ENCODE measurements at regions not wholly inside any gene's neighbourhood (a gene's known extent, or its start where the extent isn't known, plus 50 kb on each side); places are given as distances from the start of the nearest gene placed in this dataset.

GRCh38 chr12:91940322-91940721 is 205.3 kb downstream of the BTG1 start:
- H3K9ac ChIP-seq (ENCODE audit: low read depth in 2 of 2, low read length in 2 of 2), result no peak overlapping the region
- H3K27me3 ChIP-seq, result no peaks in the 10 kb centered on the region
- no peaks in the 10 kb centered on the region for H3K9me3 ChIP-seq
- intact Hi-C loops (cut with DNase I), result no loop called here
- H3K36me3 ChIP-seq, result no peaks in the 10 kb centered on the region
- no peak for DNase-seq
- no peaks in the 10 kb centered on the region for H3K4me1 ChIP-seq
- no peak overlapping the region for H3K4me3 ChIP-seq
- no peak overlapping the region for H3K27ac ChIP-seq
- TF ChIP-seq, protein P1, sequence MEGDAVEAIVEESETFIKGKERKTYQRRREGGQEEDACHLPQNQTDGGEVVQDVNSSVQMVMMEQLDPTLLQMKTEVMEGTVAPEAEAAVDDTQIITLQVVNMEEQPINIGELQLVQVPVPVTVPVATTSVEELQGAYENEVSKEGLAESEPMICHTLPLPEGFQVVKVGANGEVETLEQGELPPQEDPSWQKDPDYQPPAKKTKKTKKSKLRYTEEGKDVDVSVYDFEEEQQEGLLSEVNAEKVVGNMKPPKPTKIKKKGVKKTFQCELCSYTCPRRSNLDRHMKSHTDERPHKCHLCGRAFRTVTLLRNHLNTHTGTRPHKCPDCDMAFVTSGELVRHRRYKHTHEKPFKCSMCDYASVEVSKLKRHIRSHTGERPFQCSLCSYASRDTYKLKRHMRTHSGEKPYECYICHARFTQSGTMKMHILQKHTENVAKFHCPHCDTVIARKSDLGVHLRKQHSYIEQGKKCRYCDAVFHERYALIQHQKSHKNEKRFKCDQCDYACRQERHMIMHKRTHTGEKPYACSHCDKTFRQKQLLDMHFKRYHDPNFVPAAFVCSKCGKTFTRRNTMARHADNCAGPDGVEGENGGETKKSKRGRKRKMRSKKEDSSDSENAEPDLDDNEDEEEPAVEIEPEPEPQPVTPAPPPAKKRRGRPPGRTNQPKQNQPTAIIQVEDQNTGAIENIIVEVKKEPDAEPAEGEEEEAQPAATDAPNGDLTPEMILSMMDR (IDR thresholded peaks at IDR 0.05), result no peak

DNA sequence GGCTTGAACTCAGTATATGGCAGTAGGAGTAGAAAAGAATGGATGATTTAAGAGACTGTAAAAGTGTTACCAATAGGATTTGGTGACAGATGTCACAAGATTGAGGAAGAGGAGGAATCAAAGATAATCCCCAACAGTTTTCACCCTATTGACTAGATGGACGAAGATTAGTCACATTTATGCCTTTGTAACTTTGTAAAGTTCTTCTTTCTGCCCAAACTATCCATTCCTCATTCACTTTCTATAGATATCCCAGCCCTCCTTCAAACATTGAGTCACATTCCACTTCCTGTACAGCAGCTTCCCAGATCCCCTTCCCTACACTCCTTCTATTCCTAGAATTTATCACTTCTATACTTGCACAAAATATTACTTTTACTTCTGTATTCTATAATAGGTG is 207.9 kb downstream of the BTG1 start:
- H3K27me3 ChIP-seq, result no peaks in the 10 kb centered on the region
- H3K9ac ChIP-seq (ENCODE audit: low read depth in 2 of 2, low read length in 2 of 2), result no peak overlapping the region
- H3K4me3 ChIP-seq, result no peak overlapping the region
- intact Hi-C loops (cut with DNase I), result no loop called here
- no peaks in the 10 kb centered on the region for H3K36me3 ChIP-seq
- no peaks in the 10 kb centered on the region for H3K9me3 ChIP-seq
- no peak overlapping the region for H3K27ac ChIP-seq
- TF ChIP-seq, protein P1 (IDR thresholded peaks at IDR 0.05), result no peak
- DNase-seq, result no peak
- H3K4me1 ChIP-seq, result no peaks in the 10 kb centered on the region

GRCh38 chr12:91937009-91937408 is 208.6 kb downstream of the BTG1 start:
- H3K9me3 ChIP-seq, result no peaks in the 10 kb centered on the region
- H3K4me3 ChIP-seq, result no peak overlapping the region
- H3K4me1 ChIP-seq, result no peaks in the 10 kb centered on the region
- no peak for DNase-seq
- H3K27me3 ChIP-seq, result no peaks in the 10 kb centered on the region
- H3K9ac ChIP-seq (ENCODE audit: low read depth in 2 of 2, low read length in 2 of 2), result no peak overlapping the region
- TF ChIP-seq, protein P1 (IDR thresholded peaks at IDR 0.05), result no peak
- no peak overlapping the region for H3K27ac ChIP-seq
- H3K36me3 ChIP-seq, result no peaks in the 10 kb centered on the region
- intact Hi-C loops (cut with DNase I), result no loop called here

- no peaks in the 10 kb centered on the region for H3K9me3 ChIP-seq
- no peaks in the 10 kb centered on the region for H3K4me1 ChIP-seq
- no peak overlapping the region for H3K4me3 ChIP-seq
- H3K27me3 ChIP-seq, result no peaks in the 10 kb centered on the region
- TF ChIP-seq, protein P1 (IDR thresholded peaks at IDR 0.05), result no peak
- H3K9ac ChIP-seq (ENCODE audit: low read depth in 2 of 2, low read length in 2 of 2), result no peak overlapping the region
- DNase-seq, result no peak
- no peaks in the 10 kb centered on the region for H3K36me3 ChIP-seq
- H3K27ac ChIP-seq, result no peak overlapping the region
- intact Hi-C loops (cut with DNase I), result no loop called here
These were observed 210.3 kb downstream of the BTG1 start for GRCh38 chr12:91935296-91935695.

DNA sequence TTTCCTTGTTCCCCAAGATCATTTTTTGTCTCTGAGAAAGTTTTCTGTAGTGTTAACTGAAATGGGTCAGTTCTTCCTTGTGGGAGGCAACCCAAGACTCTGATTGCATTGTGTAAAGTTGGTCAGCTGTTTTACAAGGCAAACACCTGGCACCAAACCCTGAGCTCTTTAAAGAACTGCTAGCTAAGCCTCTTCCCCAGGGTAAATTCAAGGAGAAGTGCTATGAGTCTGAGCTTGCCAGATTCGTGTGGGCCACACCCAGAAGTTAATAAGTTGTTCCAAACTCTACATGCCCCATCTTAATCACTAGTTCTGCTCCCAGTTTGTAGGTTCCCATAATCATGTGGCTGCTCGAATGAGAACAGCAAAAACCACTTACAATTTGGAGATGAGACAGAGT is 214.5 kb downstream of the BTG1 start:
- DNase-seq, result peak; percentile 74
- TF ChIP-seq, protein P1 (IDR thresholded peaks at IDR 0.05), result no peak
- peak overlapping the region; percentile 5 for H3K27ac ChIP-seq
- H3K9me3 ChIP-seq, result no peaks in the 10 kb centered on the region
- H3K27me3 ChIP-seq, result no peaks in the 10 kb centered on the region
- intact Hi-C loops (cut with DNase I), result no loop called here
- no peaks in the 10 kb centered on the region for H3K36me3 ChIP-seq
- no peak overlapping the region for H3K9ac ChIP-seq (ENCODE audit: low read depth in 2 of 2, low read length in 2 of 2)
- H3K4me3 ChIP-seq, result no peak overlapping the region
- no peaks in the 10 kb centered on the region for H3K4me1 ChIP-seq

DNA sequence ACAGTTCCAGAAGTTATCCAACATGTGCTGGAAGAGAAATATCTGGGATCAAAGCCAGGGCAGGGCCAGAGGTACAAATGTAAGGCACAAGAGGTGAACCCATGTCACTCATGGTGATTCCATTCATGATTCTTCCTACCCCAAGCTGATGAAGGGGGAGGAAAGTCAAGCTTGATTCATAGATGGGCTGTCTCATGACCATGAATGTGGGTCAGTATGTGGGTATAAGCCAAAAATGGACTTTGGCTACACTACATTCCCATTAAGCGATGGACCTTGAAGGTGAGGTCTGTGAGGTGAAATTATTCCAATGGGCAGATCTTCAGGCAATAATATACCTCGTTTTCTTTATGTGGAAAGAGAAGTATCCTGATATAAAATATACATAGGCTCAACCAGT is 217.1 kb downstream of the BTG1 start:
- intact Hi-C loops (cut with DNase I), result no loop called here
- no peak overlapping the region for H3K9ac ChIP-seq (ENCODE audit: low read depth in 2 of 2, low read length in 2 of 2)
- TF ChIP-seq, protein P1 (IDR thresholded peaks at IDR 0.05), result no peak
- no peak overlapping the region for H3K27ac ChIP-seq
- no peaks in the 10 kb centered on the region for H3K4me1 ChIP-seq
- H3K4me3 ChIP-seq, result no peak overlapping the region
- no peaks in the 10 kb centered on the region for H3K9me3 ChIP-seq
- H3K36me3 ChIP-seq, result no peaks in the 10 kb centered on the region
- no peak for DNase-seq
- no peaks in the 10 kb centered on the region for H3K27me3 ChIP-seq

Data from colonic mucosa (tissue), 4 donors.